ENCODE measurements at regions not wholly inside any gene's neighbourhood (a gene's known extent, or its start where the extent isn't known, plus 50 kb on each side); places are given as distances from the start of the nearest gene placed in this dataset.
"Not testable (repeated sequence)": the region's sequence is repeated elsewhere in the genome, so short reads cannot be mapped to it uniquely, and the experiment has no call there.

DNA sequence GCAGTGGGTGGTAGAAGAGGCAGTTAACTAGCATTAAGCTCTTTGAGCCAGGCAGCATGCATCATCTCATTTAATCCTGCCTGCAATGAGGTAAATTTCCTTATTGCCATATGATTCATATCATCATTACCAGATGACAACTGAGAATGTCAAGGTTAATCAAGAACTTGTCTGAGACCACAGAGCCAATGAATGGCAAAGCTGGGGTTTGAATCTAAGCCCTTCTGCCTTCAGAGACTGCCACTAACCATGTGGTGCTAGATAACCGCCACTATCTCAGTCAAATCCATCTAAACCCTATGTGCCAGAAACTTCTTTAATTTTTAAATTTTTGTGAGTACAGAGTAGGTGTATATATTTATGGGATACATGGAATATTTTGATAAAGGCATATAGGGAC, 77.8 kb upstream of the GRIP1 start:
- WGBS, 2 donors, result 95 to 100% methylated on average over 1 of the region's 1 CpG
- Histone ChIP-seq H3K36me3 (no peaks in the 10 kb centered on the region), H3K4me1 (no peaks in the 10 kb centered on the region), H3K27ac (no peak overlapping the region), H3K4me3 (no peak overlapping the region), H3K27me3 (no peaks in the 10 kb centered on the region), H3K9me3 (peaks cover 0 to 7% (median 0%) of the 10 kb centered on the region in 3 donors)
- DNase-seq, result no peak
- TF ChIP-seq POLR2A (IDR thresholded peaks at IDR 0.05), result no peak
- TF ChIP-seq, protein P1, sequence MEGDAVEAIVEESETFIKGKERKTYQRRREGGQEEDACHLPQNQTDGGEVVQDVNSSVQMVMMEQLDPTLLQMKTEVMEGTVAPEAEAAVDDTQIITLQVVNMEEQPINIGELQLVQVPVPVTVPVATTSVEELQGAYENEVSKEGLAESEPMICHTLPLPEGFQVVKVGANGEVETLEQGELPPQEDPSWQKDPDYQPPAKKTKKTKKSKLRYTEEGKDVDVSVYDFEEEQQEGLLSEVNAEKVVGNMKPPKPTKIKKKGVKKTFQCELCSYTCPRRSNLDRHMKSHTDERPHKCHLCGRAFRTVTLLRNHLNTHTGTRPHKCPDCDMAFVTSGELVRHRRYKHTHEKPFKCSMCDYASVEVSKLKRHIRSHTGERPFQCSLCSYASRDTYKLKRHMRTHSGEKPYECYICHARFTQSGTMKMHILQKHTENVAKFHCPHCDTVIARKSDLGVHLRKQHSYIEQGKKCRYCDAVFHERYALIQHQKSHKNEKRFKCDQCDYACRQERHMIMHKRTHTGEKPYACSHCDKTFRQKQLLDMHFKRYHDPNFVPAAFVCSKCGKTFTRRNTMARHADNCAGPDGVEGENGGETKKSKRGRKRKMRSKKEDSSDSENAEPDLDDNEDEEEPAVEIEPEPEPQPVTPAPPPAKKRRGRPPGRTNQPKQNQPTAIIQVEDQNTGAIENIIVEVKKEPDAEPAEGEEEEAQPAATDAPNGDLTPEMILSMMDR (IDR thresholded peaks at IDR 0.05), result no peak
- intact Hi-C loops (cut with DNase I), result no loop called here

DNA sequence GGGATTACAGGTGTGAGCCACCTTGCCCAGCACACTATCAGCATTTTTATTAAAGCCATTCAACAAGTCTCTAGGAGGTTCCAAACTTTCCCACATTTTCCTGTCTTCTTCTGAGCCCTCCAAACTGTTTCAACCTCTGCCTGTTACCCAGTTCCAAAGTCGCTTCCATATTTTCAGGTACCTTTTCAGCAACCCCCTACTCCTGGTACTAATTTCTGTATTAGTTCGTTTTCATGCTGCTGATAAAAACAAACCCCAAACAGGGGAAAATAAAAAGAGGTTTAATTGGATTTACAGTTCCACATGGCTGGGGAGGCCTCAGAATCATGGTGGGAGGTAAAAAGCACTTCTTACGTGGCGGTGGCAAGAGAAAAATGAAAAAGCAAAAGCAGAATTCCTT, 81.2 kb upstream of the GRIP1 start:
- H3K36me3 ChIP-seq; H3K4me1 ChIP-seq; H3K9me3 ChIP-seq; H3K4me3 ChIP-seq; intact Hi-C loops (cut with DNase I); H3K27ac ChIP-seq; DNase-seq; H3K27me3 ChIP-seq: not testable (repeated sequence)
- WGBS, 2 donors, result 80 to 90% methylated on average over 4 of the region's 4 CpGs

DNA sequence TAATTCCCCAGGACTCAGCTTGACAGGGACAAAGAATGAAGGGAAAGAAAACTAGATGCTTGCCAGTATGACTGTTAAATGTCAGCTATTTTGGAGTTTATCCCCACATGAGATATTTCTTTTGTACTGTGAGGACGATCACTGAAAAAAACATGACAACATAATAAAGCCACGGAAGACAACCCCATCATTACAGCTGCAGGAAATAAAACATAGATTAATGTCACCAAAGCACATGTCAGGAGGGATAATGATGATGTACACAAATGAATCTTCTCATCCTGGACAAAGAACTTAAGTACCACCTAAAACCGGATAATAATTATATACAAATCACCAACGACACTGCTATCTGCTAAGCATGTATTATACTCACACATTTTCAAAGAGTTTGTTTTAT, 84.6 kb upstream of the GRIP1 start:
- Histone ChIP-seq H3K36me3 (no peaks in the 10 kb centered on the region), H3K4me3 (no peak overlapping the region), H3K4me1 (no peaks in the 10 kb centered on the region), H3K27me3 (no peaks in the 10 kb centered on the region), H3K27ac (no peak overlapping the region), H3K9me3 (peaks cover 0 to 7% (median 0%) of the 10 kb centered on the region in 3 donors)
- WGBS, 2 donors, result 56 to 69% methylated on average over 4 of the region's 4 CpGs
- DNase-seq, result no peak
- intact Hi-C loops (cut with DNase I), result no loop called here
- TF ChIP-seq, protein P1 (IDR thresholded peaks at IDR 0.05), result no peak
- no peak for TF ChIP-seq POLR2A (IDR thresholded peaks at IDR 0.05)

GRCh38 chr12:66765204-66765603, 86.3 kb upstream of the GRIP1 start:
- 78 to 100% methylated on average over 1 of the region's 1 CpG for WGBS, 2 donors
- TF ChIP-seq, protein P1 (IDR thresholded peaks at IDR 0.05), result no peak
- TF ChIP-seq POLR2A (IDR thresholded peaks at IDR 0.05), result no peak

GRCh38 chr12:66767536-66767935, 88.7 kb upstream of the GRIP1 start:
- DNase-seq, result no peak
- intact Hi-C loops (cut with DNase I), result no loop called here
- Histone ChIP-seq H3K4me3 (no peak overlapping the region), H3K27ac (no peak overlapping the region), H3K27me3 (no peaks in the 10 kb centered on the region), H3K9me3 (no peaks in the 10 kb centered on the region), H3K36me3 (no peaks in the 10 kb centered on the region), H3K4me1 (no peaks in the 10 kb centered on the region)
- no peak for TF ChIP-seq POLR2A (IDR thresholded peaks at IDR 0.05)
- TF ChIP-seq, protein P1 (IDR thresholded peaks at IDR 0.05), result no peak
- 83 to 84% methylated on average over 7 of the region's 7 CpGs for whole genome bisulfite sequencing, 2 donors

More at GRCh38 chr12:66765204-66765603, 86.3 kb upstream of the GRIP1 start:
- intact Hi-C loops (cut with DNase I), result no loop called here
- Histone ChIP-seq H3K27ac (no peak overlapping the region), H3K27me3 (no peaks in the 10 kb centered on the region), H3K4me3 (no peak overlapping the region), H3K9me3 (peaks cover 0 to 3% (median 0%) of the 10 kb centered on the region in 3 donors), H3K36me3 (no peaks in the 10 kb centered on the region), H3K4me1 (no peaks in the 10 kb centered on the region)
- no peak for DNase-seq

GRCh38 chr12:66768293-66768692, 89.4 kb upstream of the GRIP1 start:
- Histone ChIP-seq H3K27ac (no peak overlapping the region), H3K36me3 (no peaks in the 10 kb centered on the region), H3K4me1 (no peaks in the 10 kb centered on the region), H3K27me3 (no peaks in the 10 kb centered on the region), H3K4me3 (no peak overlapping the region), H3K9me3 (no peaks in the 10 kb centered on the region)
- intact Hi-C loops (cut with DNase I), result no loop called here
- 81 to 82% methylated on average over 5 of the region's 5 CpGs for WGBS, 2 donors
- no peak for DNase-seq
- TF ChIP-seq, protein P1 (IDR thresholded peaks at IDR 0.05), result no peak
- no peak for TF ChIP-seq POLR2A (IDR thresholded peaks at IDR 0.05)
